ENCODE measurements at regions not wholly inside any gene's neighbourhood (a gene's known extent, or its start where the extent isn't known, plus 50 kb on each side); places are given as distances from the start of the nearest gene placed in this dataset.

- no peak for TF ChIP-seq ZNF384 (IDR thresholded peaks at IDR 0.05; ENCODE audit: borderline replicate concordance, low read depth, low read length)
- no peak for TF ChIP-seq ZSCAN29 (IDR thresholded peaks at IDR 0.05)
Measured at GRCh38 chr13:79933389-79933788, 407.5 kb downstream of the SPRY2 start (continued).

GRCh38 chr13:79932556-79932955 is 408.4 kb downstream of the SPRY2 start:
- no peak overlapping the region for H3K27ac ChIP-seq (ENCODE audit: control insufficient read depth, insufficient read depth)
- no peak overlapping the region for H3K4me3 ChIP-seq
- ChIA-PET CTCF (no interaction called here), SMC1A (ENCODE audit: uncharacterized antibody, unreplicated experiment) (interaction anchor here (1.1 to 1.2 kb wide), 2 partner anchors 11 to 57 kb away, joined by 3 to 5 read pairs; no protein-coding TSS in a partner anchor), POLR2A (interaction anchor here (0.5 to 0.6 kb wide), 2 partner anchors 108 to 447 kb away, joined by 3 to 7 read pairs; no protein-coding TSS in a partner anchor), RAD21 (ENCODE audit: unreplicated experiment) (no interaction called here)
- no peaks in the 10 kb centered on the region for H3K79me2 ChIP-seq (ENCODE audit: control insufficient read depth, insufficient read depth, low read length)
- no peak overlapping the region for H3K9ac ChIP-seq (ENCODE audit: control insufficient read depth, insufficient read depth, low read length)
- no peaks in the 10 kb centered on the region for H3K27me3 ChIP-seq (replicated peaks in 1 of 2; ENCODE audit: control insufficient read depth in 2 of 2, insufficient read depth in 2 of 2, low read length in 1 of 2)
- TF ChIP-seq NFYB (IDR thresholded peaks at IDR 0.05; ENCODE audit: insufficient read depth, low read depth, low read length) (no peak), PAX8 (IDR thresholded peaks at IDR 0.05) (no peak), PBX3 (IDR thresholded peaks at IDR 0.05; ENCODE audit: insufficient replicate concordance, low read depth, low read length) (no peak), HCFC1 (IDR thresholded peaks at IDR 0.05; ENCODE audit: low read length) (no peak), HDAC2 (IDR thresholded peaks at IDR 0.05) (no peak), ZNF592 (IDR thresholded peaks at IDR 0.05) (no peak), HDGF (IDR thresholded peaks at IDR 0.05) (no peak), E2F4 (IDR thresholded peaks at IDR 0.05; ENCODE audit: low read depth, low read length) (no peak), SMAD1 (IDR thresholded peaks at IDR 0.05; ENCODE audit: low read depth, partially characterized antibody) (no peak), NR2F1 (conservative IDR thresholded peaks at IDR 0.05) (no peak), TAF1 (IDR thresholded peaks at IDR 0.05; ENCODE audit: borderline replicate concordance, low read depth, low read length) (no peak), ZNF217 (IDR thresholded peaks at IDR 0.05) (no peak)
- H3K36me3 ChIP-seq (ENCODE audit: control insufficient read depth in 2 of 2, insufficient read depth in 2 of 2, low read length in 1 of 2): no peaks in the 10 kb centered on the region
- no peaks in the 10 kb centered on the region for H3K4me1 ChIP-seq (ENCODE audit: control insufficient read depth, insufficient read depth, low read length)
- no peak for FAIRE-seq
- intact Hi-C loops (cut with micrococcal nuclease; ENCODE audit: unreplicated experiment) (no loop called here), in situ Hi-C loops (cut with MboI) (no loop called here)
- no peak overlapping the region for H2AFZ ChIP-seq (ENCODE audit: control insufficient read depth, low read depth, low read length)
- H3K4me2 ChIP-seq (ENCODE audit: control insufficient read depth, insufficient read depth): no peak overlapping the region
- H4K20me1 ChIP-seq (ENCODE audit: control insufficient read depth, insufficient read depth): no peaks in the 10 kb centered on the region
- no TSS peak for BruUV-seq (replicated peaks)
- ATAC-seq: no peak
- WGBS (ENCODE audit: insufficient coverage, insufficient replicate concordance, low lambda C conversion rate, missing lambda C conversion rate): 0% methylated on average over 2 of the region's 2 CpGs
- DNase-seq (ENCODE audit: low read depth, low spot score): no peak
- no peaks in the 10 kb centered on the region for H3K9me3 ChIP-seq (replicated peaks; ENCODE audit: control insufficient read depth, insufficient read depth, low read length)

Data from GM12878 (cell line).